ENCODE measurements at regions not wholly inside any gene's neighbourhood (a gene's known extent, or its start where the extent isn't known, plus 50 kb on each side); places are given as distances from the start of the nearest gene placed in this dataset.
A peak's percentile ranks its signal among the peaks of the same experiment; 100 is the strongest.

- peak; percentile 33 to 87 (median 54) for TF ChIP-seq CTCF (IDR thresholded peaks at IDR 0.05)
- TF ChIP-seq POLR2AphosphoS5 (IDR thresholded peaks at IDR 0.05) = no peak
- no peak for TF ChIP-seq POLR2A (IDR thresholded peaks at IDR 0.05)
- no peak for TF ChIP-seq EP300 (IDR thresholded peaks at IDR 0.05)
Observed at GRCh38 chr11:131064373-131064991, 148.2 kb upstream of the SNX19 start.
